Stimulated activated CD8-positive, alpha-beta memory T cell treated with anti-CD3 and anti-CD28 coated beads, Interleukin-15, amount 100 ng/mL, for 24 hours (primary cell): ENCODE measurements at regions not wholly inside any gene's neighbourhood (a gene's known extent, or its start where the extent isn't known, plus 50 kb on each side); places are given as distances from the start of the nearest gene placed in this dataset.

ENCODE experiments used
- DNase-seq: peaks from one replicate; pipeline ENCODE4 v3.0.0-alpha.2; 2020; ENCODE audit warnings: low read depth

DNA sequence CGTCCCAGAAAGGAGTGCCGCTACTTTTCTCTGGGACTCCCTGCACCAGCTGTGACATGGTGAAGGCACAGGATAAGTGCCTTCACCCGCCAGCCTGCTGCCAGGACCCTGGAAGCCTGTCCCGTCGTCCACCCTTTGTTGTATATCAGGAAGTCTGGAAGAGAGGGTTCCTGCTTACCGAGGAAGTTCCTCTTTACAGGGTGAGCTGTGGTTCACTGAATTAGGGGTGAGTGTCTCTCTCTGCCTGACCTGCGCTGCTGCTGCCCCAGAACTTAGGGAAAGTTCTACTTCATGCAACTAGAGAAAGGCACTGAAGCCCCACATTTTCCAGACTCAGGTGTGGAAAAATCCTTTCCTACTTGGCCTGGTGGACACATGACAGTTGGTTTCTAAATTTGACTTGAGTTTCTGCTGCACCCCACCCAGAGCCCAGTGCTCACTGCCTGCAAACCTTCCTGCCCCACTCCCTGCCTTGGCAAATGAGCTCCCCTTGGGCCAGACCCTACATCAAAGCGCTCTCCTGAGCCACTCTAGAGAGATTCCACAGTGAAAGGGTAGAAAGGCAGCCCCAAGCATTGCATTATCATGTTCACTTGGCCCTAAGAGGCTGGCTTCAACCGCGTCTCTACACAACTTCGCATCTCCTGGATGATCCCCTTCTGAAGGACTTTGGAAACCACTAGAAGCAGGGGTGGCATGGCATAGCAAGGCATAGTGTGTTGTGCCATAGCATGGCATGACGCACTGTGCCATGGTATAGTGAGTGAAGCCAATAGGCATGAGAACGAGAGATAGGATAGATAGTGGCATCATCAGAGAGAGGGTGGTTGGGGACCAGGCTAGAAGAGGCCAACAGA, 215.8 kb upstream of the CDYL start:
- no peak for DNase-seq

DNA sequence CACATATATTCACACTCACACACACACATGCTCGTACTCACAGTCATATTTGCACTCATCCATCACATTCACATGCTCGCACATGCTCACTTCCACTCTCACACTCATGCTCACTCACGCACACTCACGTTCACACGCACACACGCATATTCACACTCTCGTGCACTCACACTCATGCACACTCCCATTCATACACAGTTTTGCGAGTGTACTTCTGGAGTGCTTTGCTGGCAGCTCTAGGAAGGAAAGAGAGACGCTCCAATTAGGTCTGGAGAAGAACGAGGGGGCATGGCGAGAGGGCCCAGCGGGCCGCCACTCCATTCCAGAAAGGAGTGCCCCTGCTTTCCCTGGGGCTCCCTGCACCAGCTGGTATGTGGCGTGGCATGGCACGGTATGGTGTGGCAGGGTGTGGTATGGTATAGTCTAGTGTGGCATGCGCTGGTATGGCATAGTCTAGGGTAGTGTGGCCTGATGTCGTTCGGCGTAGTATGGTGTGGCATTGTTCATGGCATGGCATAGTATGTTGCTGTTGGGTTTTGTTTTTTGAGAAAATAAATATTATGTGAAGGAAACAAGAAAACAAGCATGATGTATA, 216.8 kb upstream of the CDYL start:
- DNase-seq, result no peak

GRCh38 chr6:4554645-4555044, 221.6 kb upstream of the CDYL start:
- DNase-seq, result no peak

- DNase-seq, result no peak
Measured at GRCh38 chr6:4553387-4553786, 222.8 kb upstream of the CDYL start.

DNA sequence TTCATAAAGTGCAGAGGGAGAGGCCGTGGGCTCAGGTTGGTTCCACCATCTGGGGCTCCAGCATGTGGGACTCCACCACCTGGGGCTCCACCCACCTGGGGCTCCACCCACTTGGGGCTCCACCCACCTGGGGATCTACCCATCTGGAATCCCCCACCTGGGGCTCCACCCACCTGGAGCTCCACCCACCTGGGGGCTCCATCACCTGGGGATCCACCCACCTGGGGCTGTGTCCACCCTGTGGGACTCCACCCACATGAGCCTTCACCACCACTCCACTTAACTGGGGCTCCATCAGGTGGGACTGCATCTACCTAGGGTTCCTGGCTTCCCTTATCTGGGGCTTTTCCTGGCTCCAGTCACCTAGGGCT, 226.0 kb upstream of the CDYL start:
- no peak for DNase-seq

DNA sequence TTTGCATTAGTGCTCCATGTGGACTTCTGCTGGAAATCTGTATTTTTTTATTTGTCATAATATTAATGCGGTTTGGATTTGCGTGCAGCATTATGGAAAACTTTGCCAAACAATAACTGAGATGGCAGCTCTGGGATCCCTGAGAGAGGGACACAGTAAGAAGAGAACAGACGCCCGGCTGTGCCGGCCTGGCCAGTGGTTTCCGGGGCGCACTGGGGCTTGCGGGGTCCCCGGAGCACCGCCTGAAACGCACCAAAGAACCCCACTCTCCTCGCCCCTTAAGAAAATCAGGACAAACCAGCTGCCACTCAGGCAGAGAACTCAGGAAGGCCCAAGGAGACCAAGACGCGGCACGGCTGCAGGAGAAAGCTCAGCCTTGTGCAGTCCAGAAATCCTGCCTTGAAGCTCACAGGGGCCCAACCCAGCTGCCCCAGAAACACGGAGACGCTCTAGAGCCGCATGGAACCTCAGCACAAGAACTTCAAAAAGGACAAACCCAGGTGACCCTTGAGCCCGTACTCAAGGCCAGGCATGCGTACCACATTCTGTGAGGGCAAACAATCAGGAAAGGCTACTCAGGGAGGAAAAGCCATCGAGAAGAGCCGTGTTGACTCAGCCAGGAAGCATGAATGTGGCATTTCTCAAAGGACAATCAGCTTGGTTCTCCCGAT, 226.5 kb upstream of the CDYL start:
- no peak for DNase-seq

DNA sequence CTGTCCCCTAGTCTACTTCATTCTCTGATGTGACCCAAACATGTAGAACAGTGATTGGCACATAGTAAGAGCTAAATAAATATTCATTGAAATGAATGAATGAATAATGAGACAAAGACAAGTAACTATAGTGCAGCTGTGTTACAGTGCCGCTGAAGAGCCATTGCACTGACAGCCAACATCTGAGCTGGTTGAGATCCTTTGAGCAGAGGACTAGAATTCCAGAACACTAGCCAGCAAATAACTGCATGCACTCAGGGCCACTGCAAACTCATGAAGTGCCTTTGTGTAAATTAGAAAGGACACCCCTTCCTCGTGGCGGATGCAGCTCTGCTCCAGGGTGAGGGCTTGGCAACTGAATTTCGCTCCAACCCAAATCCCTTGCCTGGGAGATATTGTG, 230.3 kb upstream of the CDYL start:
- DNase-seq, result no peak

DNA sequence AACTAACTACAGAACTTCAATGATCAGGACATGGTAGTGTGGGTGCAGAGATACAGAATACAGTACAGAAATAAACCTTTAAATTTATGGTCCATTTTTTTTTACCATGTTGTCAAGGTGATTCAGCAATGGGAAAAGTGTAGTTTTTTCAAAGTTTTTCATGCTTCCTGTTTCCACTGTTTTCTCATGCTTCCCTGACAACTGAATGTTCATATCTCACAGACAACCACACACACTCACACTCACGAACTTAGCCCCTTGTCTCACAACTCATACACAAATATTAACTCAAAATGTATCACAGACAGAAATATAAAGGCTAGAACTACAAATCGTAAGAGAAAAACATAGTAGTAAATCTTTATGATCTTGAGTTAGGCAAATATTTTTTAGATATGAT, 232.6 kb upstream of the CDYL start:
- no peak for DNase-seq

- DNase-seq, result no peak
Measured at GRCh38 chr6:4533576-4533975, 242.6 kb upstream of the CDYL start.

DNA sequence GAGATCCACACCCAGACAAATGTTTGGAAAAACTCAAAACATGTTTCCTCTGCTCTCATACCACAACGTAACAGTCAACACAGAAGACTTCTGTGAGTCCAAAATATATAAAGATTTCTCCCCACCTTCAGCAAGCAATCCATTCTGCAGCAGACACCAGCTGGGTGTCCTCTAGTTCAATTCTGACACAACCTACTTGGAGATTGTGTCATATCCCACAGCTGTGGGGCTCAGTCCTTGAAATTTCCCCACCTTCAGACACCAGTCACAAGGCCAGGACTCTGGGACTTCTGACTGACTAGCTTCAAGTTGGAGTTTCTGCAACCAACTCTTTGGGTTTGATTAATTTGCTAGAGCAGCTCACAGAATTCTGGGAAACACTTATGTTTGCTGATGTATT, 244.8 kb upstream of the CDYL start:
- no peak for DNase-seq

DNA sequence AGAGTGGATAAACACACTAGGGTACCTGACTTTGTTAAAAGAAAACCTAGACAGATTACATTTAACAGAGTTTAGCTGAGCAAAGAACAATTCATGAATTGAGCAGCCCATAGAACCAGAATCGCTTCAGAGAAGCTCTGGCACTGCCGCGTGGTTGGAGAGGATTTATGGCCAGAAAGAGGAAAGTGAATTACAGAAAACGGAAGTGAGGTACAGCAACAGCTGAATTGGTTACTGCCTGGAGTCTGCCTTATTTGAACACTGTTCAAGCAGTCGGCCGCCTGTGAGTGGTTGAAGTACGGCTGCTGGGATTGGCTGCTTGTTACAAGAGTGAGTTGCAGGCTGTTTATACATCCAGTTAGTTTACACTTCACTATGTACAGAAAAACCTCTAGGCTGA, 253.8 kb upstream of the CDYL start:
- no peak for DNase-seq

- DNase-seq, result no peak
Measured at GRCh38 chr6:4521070-4521469, 255.1 kb upstream of the CDYL start.

GRCh38 chr6:4518506-4518905, 257.7 kb upstream of the CDYL start:
- DNase-seq, result no peak

GRCh38 chr6:4516206-4516605, 260.0 kb upstream of the CDYL start:
- DNase-seq, result no peak

DNA sequence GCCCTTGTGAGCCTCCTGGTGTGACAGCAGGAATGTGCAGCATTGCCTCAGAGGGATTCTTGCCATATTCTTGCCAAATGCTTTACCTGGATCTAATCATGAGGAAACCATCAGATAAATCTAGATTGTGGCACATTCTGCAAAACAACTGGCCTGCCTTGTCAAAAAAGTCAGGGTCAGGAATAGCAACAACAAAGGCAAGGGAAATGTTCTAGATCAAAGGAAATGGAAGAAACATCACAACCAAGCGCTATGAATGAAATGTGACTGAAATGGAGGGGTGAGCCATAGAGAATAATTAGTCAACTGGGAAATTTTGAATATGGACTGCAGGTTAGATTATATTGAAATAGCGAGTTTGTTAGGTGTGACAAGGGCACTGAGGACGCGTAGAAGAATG, 262.6 kb upstream of the CDYL start:
- DNase-seq, result no peak

GRCh38 chr6:4512051-4512471, 264.1 kb upstream of the CDYL start:
- no peak for DNase-seq

- DNase-seq, result no peak
Measured at GRCh38 chr6:4511641-4512020, 264.6 kb upstream of the CDYL start.

- DNase-seq, result no peak
Measured at GRCh38 chr6:4510906-4511640, 265.1 kb upstream of the CDYL start.

DNA sequence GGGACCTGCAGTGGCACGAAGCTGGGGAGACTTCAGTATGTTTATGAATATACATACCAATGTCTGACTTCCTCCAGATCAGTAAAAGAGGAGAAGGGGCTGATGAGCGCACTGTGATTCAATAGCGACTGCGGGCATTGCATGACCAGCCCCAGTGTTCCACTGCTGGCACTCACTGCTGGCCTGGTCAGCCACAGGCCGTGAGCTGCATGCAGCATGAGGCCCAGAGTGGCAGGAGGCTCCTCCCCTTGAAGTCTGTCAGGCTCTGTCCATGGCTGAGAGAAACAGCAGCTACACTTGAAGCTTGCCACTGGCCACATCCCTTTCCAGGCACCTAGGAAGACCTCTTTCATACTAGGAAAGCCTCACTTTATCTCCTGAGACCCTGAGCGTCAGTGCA, 265.9 kb upstream of the CDYL start:
- DNase-seq, result no peak

GRCh38 chr6:4509506-4509905, 266.7 kb upstream of the CDYL start:
- no peak for DNase-seq

GRCh38 chr6:4506792-4507191, 269.4 kb upstream of the CDYL start:
- no peak for DNase-seq

GRCh38 chr6:4506223-4506622, 270.0 kb upstream of the CDYL start:
- DNase-seq, result no peak

- no peak for DNase-seq
Measured at GRCh38 chr6:4504700-4505099, 271.5 kb upstream of the CDYL start.
